ENCODE measurements at regions not wholly inside any gene's neighbourhood (a gene's known extent, or its start where the extent isn't known, plus 50 kb on each side); places are given as distances from the start of the nearest gene placed in this dataset.

DNA sequence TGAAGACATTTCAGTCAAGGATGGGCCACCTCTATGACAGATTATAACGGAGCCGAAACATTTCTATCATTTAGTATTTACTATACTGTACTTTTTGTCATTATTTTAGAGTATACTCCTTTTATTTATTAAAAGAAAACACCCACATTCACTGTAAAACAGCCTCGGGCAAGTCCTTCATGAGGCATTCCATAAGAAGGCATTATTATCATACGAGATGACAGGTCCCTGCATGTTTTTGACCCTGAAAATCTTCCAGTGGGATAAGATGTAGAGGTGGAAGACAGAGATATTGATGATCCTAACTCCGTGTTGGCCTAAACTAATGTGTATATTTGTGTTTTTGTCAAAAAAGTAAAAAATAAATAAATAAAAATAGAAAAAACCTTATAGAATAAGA lies 245.0 kb downstream of the MTX2 start:
- in situ Hi-C loops (cut with HindIII; ENCODE audit: low pct_ligation_motif_present, low sequenced_read_pairs) = no loop called here
- H3K27me3 ChIP-seq (replicated peaks) = no peaks in the 10 kb centered on the region
- no peak overlapping the region for H3K27ac ChIP-seq
- no peak overlapping the region for H3K4me3 ChIP-seq (ENCODE audit: low read depth, low read length)
- no peak for DNase-seq
- no peaks in the 10 kb centered on the region for H3K36me3 ChIP-seq (replicated peaks)
- TF ChIP-seq, protein P1, sequence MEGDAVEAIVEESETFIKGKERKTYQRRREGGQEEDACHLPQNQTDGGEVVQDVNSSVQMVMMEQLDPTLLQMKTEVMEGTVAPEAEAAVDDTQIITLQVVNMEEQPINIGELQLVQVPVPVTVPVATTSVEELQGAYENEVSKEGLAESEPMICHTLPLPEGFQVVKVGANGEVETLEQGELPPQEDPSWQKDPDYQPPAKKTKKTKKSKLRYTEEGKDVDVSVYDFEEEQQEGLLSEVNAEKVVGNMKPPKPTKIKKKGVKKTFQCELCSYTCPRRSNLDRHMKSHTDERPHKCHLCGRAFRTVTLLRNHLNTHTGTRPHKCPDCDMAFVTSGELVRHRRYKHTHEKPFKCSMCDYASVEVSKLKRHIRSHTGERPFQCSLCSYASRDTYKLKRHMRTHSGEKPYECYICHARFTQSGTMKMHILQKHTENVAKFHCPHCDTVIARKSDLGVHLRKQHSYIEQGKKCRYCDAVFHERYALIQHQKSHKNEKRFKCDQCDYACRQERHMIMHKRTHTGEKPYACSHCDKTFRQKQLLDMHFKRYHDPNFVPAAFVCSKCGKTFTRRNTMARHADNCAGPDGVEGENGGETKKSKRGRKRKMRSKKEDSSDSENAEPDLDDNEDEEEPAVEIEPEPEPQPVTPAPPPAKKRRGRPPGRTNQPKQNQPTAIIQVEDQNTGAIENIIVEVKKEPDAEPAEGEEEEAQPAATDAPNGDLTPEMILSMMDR (IDR thresholded peaks at IDR 0.05; ENCODE audit: low read depth, low read length, missing control alignments) = no peak

DNA sequence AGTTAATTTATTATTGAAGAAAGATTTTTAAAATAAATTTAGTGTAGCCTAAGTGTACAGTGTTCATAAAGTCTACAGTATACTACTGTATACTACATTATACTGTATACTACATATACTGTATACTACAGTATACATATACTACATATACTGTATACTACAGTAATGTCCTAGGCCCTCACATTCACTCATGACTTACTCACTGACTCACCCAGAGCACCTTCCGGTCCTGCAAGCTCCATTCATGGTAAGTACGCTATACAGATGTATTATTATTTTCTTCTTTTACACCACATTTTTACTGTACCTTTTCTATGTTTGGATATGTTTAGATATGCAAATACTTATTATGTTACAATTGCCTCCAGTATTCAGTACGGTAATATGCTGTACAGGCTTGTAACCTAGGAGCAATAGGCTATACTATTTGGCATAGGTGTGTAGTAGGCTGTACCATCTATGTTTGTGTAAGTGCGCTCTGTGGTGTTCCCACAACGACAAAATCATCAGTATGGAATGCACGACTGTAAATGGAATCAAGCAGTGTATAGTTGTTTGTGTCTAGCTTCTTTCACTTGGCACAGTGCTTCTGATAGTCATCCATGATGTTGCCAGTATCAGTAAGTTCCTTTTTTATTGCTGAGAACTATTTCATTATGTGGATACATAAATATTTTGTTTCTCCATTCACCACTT lies 245.7 kb downstream of the MTX2 start:
- DNase-seq = peak; percentile 7
- H3K27ac ChIP-seq = no peak overlapping the region
- no peaks in the 10 kb centered on the region for H3K36me3 ChIP-seq (replicated peaks)
- H3K4me3 ChIP-seq (ENCODE audit: low read depth, low read length) = no peak overlapping the region
- TF ChIP-seq, protein P1 (IDR thresholded peaks at IDR 0.05; ENCODE audit: low read depth, low read length, missing control alignments) = no peak
- H3K27me3 ChIP-seq (replicated peaks) = no peaks in the 10 kb centered on the region
- in situ Hi-C loops (cut with HindIII; ENCODE audit: low pct_ligation_motif_present, low sequenced_read_pairs) = no loop called here

DNA sequence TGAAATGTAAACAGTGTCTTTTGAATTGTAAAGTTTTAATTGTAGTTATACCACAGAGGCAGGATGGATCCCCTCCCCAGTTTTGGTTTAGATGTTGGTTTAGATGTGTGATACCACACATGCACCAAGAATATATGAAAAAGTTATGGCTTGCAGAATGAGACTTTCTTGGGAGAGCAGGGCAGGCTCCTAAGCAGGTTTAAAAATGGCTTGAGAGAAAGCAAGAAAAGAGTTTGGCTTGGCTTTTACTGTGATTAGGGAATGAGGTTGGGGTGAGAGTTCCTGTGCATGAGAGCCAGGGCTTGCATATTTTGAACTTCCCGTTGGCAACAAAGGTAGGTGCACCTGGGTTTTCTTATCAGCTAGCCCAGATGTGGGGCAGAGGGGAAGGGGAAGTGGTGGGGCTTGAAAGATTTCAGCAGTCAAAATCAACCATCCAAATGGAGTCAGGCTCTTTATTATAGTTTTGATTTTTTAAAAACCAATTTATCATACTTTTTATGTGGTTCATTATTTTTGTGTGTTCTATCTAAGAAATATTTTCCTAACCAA lies 246.9 kb downstream of the MTX2 start:
- no peaks in the 10 kb centered on the region for H3K36me3 ChIP-seq (replicated peaks)
- DNase-seq = no peak
- TF ChIP-seq, protein P1 (IDR thresholded peaks at IDR 0.05; ENCODE audit: low read depth, low read length, missing control alignments) = no peak
- in situ Hi-C loops (cut with HindIII; ENCODE audit: low pct_ligation_motif_present, low sequenced_read_pairs) = no loop called here
- no peaks in the 10 kb centered on the region for H3K27me3 ChIP-seq (replicated peaks)
- no peak overlapping the region for H3K4me3 ChIP-seq (ENCODE audit: low read depth, low read length)
- no peak overlapping the region for H3K27ac ChIP-seq

DNA sequence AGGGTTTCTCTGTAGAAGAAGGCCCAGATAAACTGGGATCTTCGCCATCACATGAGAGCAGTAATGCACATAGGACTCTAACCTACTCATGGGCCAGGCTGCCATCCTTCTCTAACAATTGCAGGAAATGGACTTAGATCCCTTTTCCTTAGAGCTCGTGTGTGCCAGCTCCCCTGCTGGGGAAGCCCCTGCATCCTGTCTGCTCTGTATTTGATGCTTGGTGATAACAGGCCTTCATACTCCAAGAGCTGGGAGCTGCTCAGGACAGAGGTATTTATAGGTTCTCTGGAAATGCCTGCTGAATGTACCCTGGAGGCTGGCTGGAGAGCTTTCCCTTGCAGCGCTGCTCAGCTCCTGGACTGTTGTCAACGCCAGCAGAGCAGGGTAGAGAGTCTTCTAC lies 249.6 kb downstream of the MTX2 start:
- H3K4me3 ChIP-seq (ENCODE audit: low read depth, low read length) = no peak overlapping the region
- H3K27me3 ChIP-seq (replicated peaks) = no peaks in the 10 kb centered on the region
- in situ Hi-C loops (cut with HindIII; ENCODE audit: low pct_ligation_motif_present, low sequenced_read_pairs) = no loop called here
- no peak overlapping the region for H3K27ac ChIP-seq
- no peaks in the 10 kb centered on the region for H3K36me3 ChIP-seq (replicated peaks)
- TF ChIP-seq, protein P1 (IDR thresholded peaks at IDR 0.05; ENCODE audit: low read depth, low read length, missing control alignments) = no peak
- no peak for DNase-seq

DNA sequence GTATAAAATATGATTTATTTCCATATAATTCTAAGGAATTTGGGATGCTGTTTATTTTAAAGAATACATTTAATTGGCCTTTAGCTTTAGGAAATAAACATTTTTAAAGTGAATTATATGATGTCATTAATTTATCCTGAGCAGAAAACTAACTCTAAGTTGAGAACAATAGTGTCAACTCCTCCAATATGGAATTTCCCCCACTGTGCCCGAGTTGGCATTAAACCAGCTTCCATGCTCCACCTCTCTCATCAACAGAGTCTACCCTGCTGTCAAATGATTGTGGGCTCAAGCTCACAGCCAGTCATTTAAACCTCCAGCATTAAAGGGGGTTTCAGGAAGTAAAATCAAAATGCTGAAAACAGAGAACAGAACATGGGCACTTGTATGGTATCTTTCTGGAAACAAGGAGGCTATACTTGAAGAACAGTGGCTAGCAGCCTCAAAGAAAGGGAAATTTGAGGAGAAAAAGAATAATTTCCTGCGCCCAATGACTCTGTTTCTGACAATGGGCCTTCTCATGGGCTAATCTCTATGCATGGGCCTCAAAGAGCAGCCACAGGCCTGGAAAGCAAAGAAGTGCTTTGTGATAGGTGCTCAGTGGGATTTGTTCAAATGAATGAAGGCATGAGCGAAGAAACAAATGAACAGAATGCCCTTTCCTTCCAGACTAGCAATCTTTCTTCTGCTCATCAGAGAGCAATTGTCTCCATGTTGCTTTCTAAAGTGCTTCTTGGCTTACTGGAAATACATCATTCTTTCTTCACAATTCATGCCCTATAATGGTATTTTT lies 252.8 kb downstream of the MTX2 start:
- TF ChIP-seq, protein P1 (IDR thresholded peaks at IDR 0.05; ENCODE audit: low read depth, low read length, missing control alignments) = no peak
- no peak overlapping the region for H3K27ac ChIP-seq
- H3K36me3 ChIP-seq (replicated peaks) = no peaks in the 10 kb centered on the region
- no peaks in the 10 kb centered on the region for H3K27me3 ChIP-seq (replicated peaks)
- H3K4me3 ChIP-seq (ENCODE audit: low read depth, low read length) = no peak overlapping the region
- no peak for DNase-seq
- in situ Hi-C loops (cut with HindIII; ENCODE audit: low pct_ligation_motif_present, low sequenced_read_pairs) = no loop called here
